GM19023 (cell line): ENCODE measurements at regions not wholly inside any gene's neighbourhood (a gene's known extent, or its start where the extent isn't known, plus 50 kb on each side); places are given as distances from the start of the nearest gene placed in this dataset.

ENCODE experiments used
- ATAC-seq: cut with Tn5 transposase; IDR thresholded peaks from one replicate; pipeline ENCODE4 v1.9.1; 2021; ENCODE audit warnings: mild to moderate bottlenecking, moderate library complexity; ENCODE audit not compliant: unreplicated experiment

- no peak for ATAC-seq
Measured at GRCh38 chr5:68734781-68735180, 359.0 kb upstream of the SLC30A5 start.

- no peak for ATAC-seq
Measured at GRCh38 chr5:68738236-68738635, 355.6 kb upstream of the SLC30A5 start.

GRCh38 chr5:68738841-68739240 lies 355.0 kb upstream of the SLC30A5 start:
- ATAC-seq: no peak

GRCh38 chr5:68739752-68740151 lies 354.1 kb upstream of the SLC30A5 start:
- ATAC-seq: peak; percentile 81

- peak; percentile 65 for ATAC-seq
Measured at GRCh38 chr5:68740226-68740910, 353.4 kb upstream of the SLC30A5 start.

- ATAC-seq: no peak
Measured at GRCh38 chr5:68744206-68744605, 349.6 kb upstream of the SLC30A5 start.

- no peak for ATAC-seq
Measured at GRCh38 chr5:68745448-68745847, 348.4 kb upstream of the SLC30A5 start.

- no peak for ATAC-seq
Measured at GRCh38 chr5:68746220-68746619, 347.6 kb upstream of the SLC30A5 start.

GRCh38 chr5:68746643-68747420 lies 347.0 kb upstream of the SLC30A5 start:
- no peak for ATAC-seq

GRCh38 chr5:68747521-68747920 lies 346.3 kb upstream of the SLC30A5 start:
- no peak for ATAC-seq

GRCh38 chr5:68748101-68748500 lies 345.7 kb upstream of the SLC30A5 start:
- ATAC-seq: no peak

GRCh38 chr5:68749077-68749476 lies 344.7 kb upstream of the SLC30A5 start:
- no peak for ATAC-seq

GRCh38 chr5:68749631-68750030 lies 344.2 kb upstream of the SLC30A5 start:
- no peak for ATAC-seq

GRCh38 chr5:68751661-68752060 lies 342.2 kb upstream of the SLC30A5 start:
- no peak for ATAC-seq

GRCh38 chr5:68754536-68754935 lies 339.3 kb upstream of the SLC30A5 start:
- no peak for ATAC-seq

GRCh38 chr5:68755293-68755692 lies 338.5 kb upstream of the SLC30A5 start:
- ATAC-seq: no peak

GRCh38 chr5:68757006-68757405 lies 336.8 kb upstream of the SLC30A5 start:
- no peak for ATAC-seq

- no peak for ATAC-seq
Measured at GRCh38 chr5:68757626-68758212, 336.1 kb upstream of the SLC30A5 start.

- ATAC-seq: no peak
Measured at GRCh38 chr5:68759593-68759992, 334.2 kb upstream of the SLC30A5 start.

- no peak for ATAC-seq
Measured at GRCh38 chr5:68762201-68762600, 331.6 kb upstream of the SLC30A5 start.

- ATAC-seq: no peak
Measured at GRCh38 chr5:68766952-68767464, 326.8 kb upstream of the SLC30A5 start.

- ATAC-seq: no peak
Measured at GRCh38 chr5:68770551-68770950, 323.3 kb upstream of the SLC30A5 start.
